Activated B cell treated with CpG ODN at 0.5 μM for 24 hours (primary cell): ENCODE measurements at regions not wholly inside any gene's neighbourhood (a gene's known extent, or its start where the extent isn't known, plus 50 kb on each side); places are given as distances from the start of the nearest gene placed in this dataset.
"Not testable (repeated sequence)": the region's sequence is repeated elsewhere in the genome, so short reads cannot be mapped to it uniquely, and the experiment has no call there.

ENCODE experiments used
- ATAC-seq: fragments of 200-7000 bp; cut with Tn5 transposase; one replicate; pipeline ENCODE4 v1.10.0; 2021; ENCODE audit warnings: low read depth, mild to moderate bottlenecking, moderate library complexity
- CTCF ChIA-PET: fragments of 350-600 bp; sonication (Branson Sonifier 250); formaldehyde crosslinking; loops from one replicate; lab custom pipeline; 2021; ENCODE audit warnings: antibody characterized with exemption; lab: Charles Lee
- POLR2A ChIA-PET: fragments of 350-600 bp; sonication (Branson Sonifier 250); formaldehyde crosslinking; loops from one replicate; lab custom pipeline; 2021; ENCODE audit warnings: antibody characterized with exemption; lab: Charles Lee
- DNase-seq: peaks from one replicate; pipeline ENCODE4 v3.0.0; 2022
- H3K27ac Mint-ChIP-seq: one replicate; pipeline ENCODE4 v1.8.0; 2020; ENCODE audit warnings: mixed read lengths
- H3K27me3 Mint-ChIP-seq: one replicate; pipeline ENCODE4 v1.8.0; 2021; ENCODE audit warnings: mixed read lengths
- H3K36me3 Mint-ChIP-seq: one replicate; pipeline ENCODE4 v1.8.0; 2021; ENCODE audit warnings: low read depth, mixed read lengths
- H3K4me1 Mint-ChIP-seq: one replicate; pipeline ENCODE4 v1.8.0; 2021; ENCODE audit warnings: mixed read lengths
- H3K4me3 Mint-ChIP-seq: one replicate; pipeline ENCODE4 v1.8.0; 2020; ENCODE audit warnings: mild to moderate bottlenecking, mixed read lengths
- H3K9me3 Mint-ChIP-seq: one replicate; pipeline ENCODE4 v1.8.0; 2020; ENCODE audit warnings: mixed read lengths
- intact Hi-C: fragments of 100-400 bp; cut with micrococcal nuclease; formaldehyde crosslinking; loops from one replicate; pipeline ENCODE4 v1.15.1; 2024
- TF ChIP-seq, protein P1 (sequence below): fragments of 200-600 bp; IDR thresholded peaks from one replicate; pipeline ENCODE4 v1.8.0; 2022; ENCODE audit warnings: antibody characterized with exemption, mild to moderate bottlenecking

DNA sequence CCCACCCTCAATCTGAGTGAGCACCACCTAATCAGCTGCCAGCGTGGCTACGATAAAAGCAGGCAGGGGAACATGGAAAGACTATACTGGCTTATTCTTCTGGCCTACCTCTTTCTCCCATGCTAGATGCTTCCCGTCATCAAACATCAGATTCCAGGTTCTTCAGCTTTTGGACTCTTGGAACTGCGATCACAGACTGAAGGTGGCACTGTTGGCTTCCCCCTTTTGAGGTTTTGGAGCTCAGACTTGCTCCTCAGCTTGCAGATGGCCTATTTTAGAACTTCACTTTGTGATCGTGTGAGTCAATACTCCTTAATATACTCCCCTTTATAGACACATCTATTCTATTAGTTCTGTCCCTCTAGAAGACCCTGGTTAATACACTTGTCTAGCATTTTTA is 543.7 kb upstream of the RAG2 start:
- Mint-ChIP-seq H3K27me3 (no peaks in the 10 kb centered on the region), H3K36me3 (no peaks in the 10 kb centered on the region), H3K9me3 (peaks cover 13% of the 10 kb centered on the region), H3K4me1 (no peaks in the 10 kb centered on the region), H3K27ac (no peak overlapping the region), H3K4me3 (no peak overlapping the region)
- DNase-seq (no peak), ATAC-seq (no peak)
- ChIA-PET POLR2A (no interaction called here), CTCF (no interaction called here)
- intact Hi-C loops, result no loop called here
- TF ChIP-seq, protein P1, sequence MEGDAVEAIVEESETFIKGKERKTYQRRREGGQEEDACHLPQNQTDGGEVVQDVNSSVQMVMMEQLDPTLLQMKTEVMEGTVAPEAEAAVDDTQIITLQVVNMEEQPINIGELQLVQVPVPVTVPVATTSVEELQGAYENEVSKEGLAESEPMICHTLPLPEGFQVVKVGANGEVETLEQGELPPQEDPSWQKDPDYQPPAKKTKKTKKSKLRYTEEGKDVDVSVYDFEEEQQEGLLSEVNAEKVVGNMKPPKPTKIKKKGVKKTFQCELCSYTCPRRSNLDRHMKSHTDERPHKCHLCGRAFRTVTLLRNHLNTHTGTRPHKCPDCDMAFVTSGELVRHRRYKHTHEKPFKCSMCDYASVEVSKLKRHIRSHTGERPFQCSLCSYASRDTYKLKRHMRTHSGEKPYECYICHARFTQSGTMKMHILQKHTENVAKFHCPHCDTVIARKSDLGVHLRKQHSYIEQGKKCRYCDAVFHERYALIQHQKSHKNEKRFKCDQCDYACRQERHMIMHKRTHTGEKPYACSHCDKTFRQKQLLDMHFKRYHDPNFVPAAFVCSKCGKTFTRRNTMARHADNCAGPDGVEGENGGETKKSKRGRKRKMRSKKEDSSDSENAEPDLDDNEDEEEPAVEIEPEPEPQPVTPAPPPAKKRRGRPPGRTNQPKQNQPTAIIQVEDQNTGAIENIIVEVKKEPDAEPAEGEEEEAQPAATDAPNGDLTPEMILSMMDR, result no peak

- DNase-seq, H3K27ac Mint-ChIP-seq, POLR2A ChIA-PET, H3K4me3 Mint-ChIP-seq, H3K27me3 Mint-ChIP-seq, ATAC-seq, intact Hi-C loops, H3K4me1 Mint-ChIP-seq, CTCF ChIA-PET, H3K36me3 Mint-ChIP-seq: not testable (repeated sequence)
- peaks cover 19% of the 10 kb centered on the region for H3K9me3 Mint-ChIP-seq
Measured at GRCh38 chr11:37135606-37136005, 537.6 kb upstream of the RAG2 start.

DNA sequence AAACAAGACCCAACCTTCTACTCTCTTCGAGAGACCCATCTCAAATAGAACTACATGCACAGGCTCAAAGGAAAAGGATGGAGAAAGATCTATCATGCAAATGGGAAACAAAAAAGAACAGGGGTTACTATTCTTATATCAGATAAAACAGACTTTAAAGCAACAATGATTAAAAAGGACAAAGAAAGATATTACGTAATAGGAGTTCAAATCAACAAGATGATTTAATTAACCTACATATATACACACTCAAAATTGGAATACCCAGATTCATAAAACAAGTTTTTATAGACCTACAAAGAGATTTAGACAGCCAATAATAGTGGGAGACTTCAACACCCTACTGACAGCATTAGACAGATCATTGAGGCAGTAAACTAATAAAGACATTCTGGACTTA is 536.6 kb upstream of the RAG2 start:
- CTCF ChIA-PET, result no interaction called here
- Mint-ChIP-seq H3K36me3 (no peaks in the 10 kb centered on the region), H3K27me3 (no peaks in the 10 kb centered on the region), H3K4me1 (no peaks in the 10 kb centered on the region), H3K9me3 (peaks cover 20% of the 10 kb centered on the region), H3K27ac (no peak overlapping the region), H3K4me3 (no peak overlapping the region)
- DNase-seq, result no peak
- no peak for ATAC-seq
- intact Hi-C loops, result no loop called here
- TF ChIP-seq, protein P1, result no peak
- POLR2A ChIA-PET, result no interaction called here

DNA sequence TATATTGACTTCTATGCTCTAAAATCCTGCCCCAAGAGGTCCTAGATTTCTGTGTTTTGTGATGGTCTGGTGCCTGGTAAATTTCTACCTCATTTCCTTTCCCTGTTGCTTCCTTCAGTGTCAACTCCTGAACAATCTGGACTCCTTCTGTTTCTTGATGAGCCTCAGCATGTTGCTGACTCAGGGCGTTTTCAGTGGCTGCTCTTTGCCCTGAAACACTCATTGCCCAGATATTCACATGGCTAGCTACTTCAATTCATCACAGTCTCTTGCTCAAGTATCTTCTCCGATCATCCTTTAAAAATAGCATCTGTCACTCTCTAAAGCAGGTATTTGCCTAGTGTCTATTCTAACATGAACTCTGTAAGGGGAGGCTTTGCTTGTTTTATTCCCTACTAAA is 526.3 kb upstream of the RAG2 start:
- H3K27me3 Mint-ChIP-seq, result no peaks in the 10 kb centered on the region
- ChIA-PET POLR2A (no interaction called here), CTCF (no interaction called here)
- H3K4me1 Mint-ChIP-seq, result no peaks in the 10 kb centered on the region
- H3K36me3 Mint-ChIP-seq, result no peaks in the 10 kb centered on the region
- no peak overlapping the region for H3K27ac Mint-ChIP-seq
- ATAC-seq, result no peak
- TF ChIP-seq, protein P1, result no peak
- H3K9me3 Mint-ChIP-seq, result no peaks in the 10 kb centered on the region
- intact Hi-C loops, result no loop called here
- no peak overlapping the region for H3K4me3 Mint-ChIP-seq
- no peak for DNase-seq

- Mint-ChIP-seq H3K36me3 (no peaks in the 10 kb centered on the region), H3K27ac (no peak overlapping the region), H3K4me1 (no peaks in the 10 kb centered on the region), H3K9me3 (no peaks in the 10 kb centered on the region), H3K27me3 (no peaks in the 10 kb centered on the region), H3K4me3 (no peak overlapping the region)
- TF ChIP-seq, protein P1, result no peak
- DNase-seq, result no peak
- CTCF ChIA-PET, result no interaction called here
- no peak for ATAC-seq
- POLR2A ChIA-PET, result no interaction called here
- intact Hi-C loops, result no loop called here
Measured at GRCh38 chr11:37115963-37116362, 517.9 kb upstream of the RAG2 start.

DNA sequence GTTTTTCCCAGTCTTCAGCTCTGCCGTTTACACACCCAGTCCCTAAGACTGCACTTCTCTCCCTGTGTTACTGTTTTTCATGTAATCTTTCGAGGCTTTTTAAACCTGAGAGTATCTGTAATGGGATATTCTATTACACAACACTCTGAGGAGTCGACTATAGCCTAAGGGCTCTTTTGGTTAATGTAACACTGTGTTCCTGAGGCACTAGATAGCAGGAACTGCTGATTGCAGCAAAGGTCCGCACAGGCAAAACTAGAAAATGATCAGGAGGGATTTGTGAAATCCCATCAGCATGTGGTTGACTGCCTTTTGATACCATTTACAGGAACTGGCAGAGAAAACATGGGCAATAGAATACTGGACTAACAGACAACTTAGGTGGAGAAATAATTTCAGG is 512.3 kb upstream of the RAG2 start:
- intact Hi-C loops, result no loop called here
- H3K36me3 Mint-ChIP-seq, result no peaks in the 10 kb centered on the region
- H3K9me3 Mint-ChIP-seq, result no peaks in the 10 kb centered on the region
- TF ChIP-seq, protein P1, result no peak
- H3K4me3 Mint-ChIP-seq, result no peak overlapping the region
- H3K27me3 Mint-ChIP-seq, result no peaks in the 10 kb centered on the region
- H3K27ac Mint-ChIP-seq, result no peak overlapping the region
- CTCF ChIA-PET, result no interaction called here
- ATAC-seq, result no peak
- POLR2A ChIA-PET, result no interaction called here
- no peaks in the 10 kb centered on the region for H3K4me1 Mint-ChIP-seq
- no peak for DNase-seq
